HEK293T (cell line): ENCODE measurements at regions not wholly inside any gene's neighbourhood (a gene's known extent, or its start where the extent isn't known, plus 50 kb on each side); places are given as distances from the start of the nearest gene placed in this dataset.

ENCODE experiments used
- BHLHE40 ChIP-seq: fragments of 450-650 bp; IDR thresholded peaks from 2 replicates; pipeline ENCODE4 v1.6.1; 2016; ENCODE audit warnings: mild to moderate bottlenecking, moderate library complexity, borderline replicate concordance
- CTBP1 ChIP-seq: fragments of 450-650 bp; IDR thresholded peaks from 2 replicates; pipeline ENCODE4 v1.6.1; 2016; ENCODE audit warnings: borderline replicate concordance
- ELF4 ChIP-seq: fragments of 450-650 bp; IDR thresholded peaks from 2 replicates; pipeline ENCODE4 v1.6.1; 2017; ENCODE audit warnings: antibody characterized with exemption
- FOXM1 ChIP-seq: fragments of 450-650 bp; IDR thresholded peaks from 2 replicates; pipeline ENCODE4 v1.6.1; 2017; ENCODE audit warnings: mild to moderate bottlenecking, borderline replicate concordance
- L3MBTL2 ChIP-seq: fragments of 450-650 bp; conservative IDR thresholded peaks from 2 replicates; pipeline ENCODE4 v1.6.1; 2016; ENCODE audit warnings: mild to moderate bottlenecking
- NFRKB ChIP-seq: fragments of 450-650 bp; IDR thresholded peaks from 2 replicates; pipeline ENCODE4 v1.6.1; 2016; ENCODE audit warnings: mild to moderate bottlenecking, moderate library complexity
- SUZ12 ChIP-seq: fragments of 450-650 bp; IDR thresholded peaks from 2 replicates; pipeline ENCODE4 v1.6.1; 2016; ENCODE audit warnings: mild to moderate bottlenecking
- ZNF384 ChIP-seq: fragments of 450-650 bp; IDR thresholded peaks from 2 replicates; pipeline ENCODE4 v1.6.1; 2016
- TF ChIP-seq, protein P1 (sequence below): fragments of 450-650 bp; IDR thresholded peaks from 2 replicates; pipeline ENCODE4 v1.6.1; 2016

GRCh38 chr3:68234076-68234780, 579.8 kb upstream of the SUCLG2 start:
- no peak for TF ChIP-seq SUZ12
- TF ChIP-seq NFRKB = no peak
- no peak for TF ChIP-seq ELF4
- TF ChIP-seq L3MBTL2 = no peak
- TF ChIP-seq, protein P1, sequence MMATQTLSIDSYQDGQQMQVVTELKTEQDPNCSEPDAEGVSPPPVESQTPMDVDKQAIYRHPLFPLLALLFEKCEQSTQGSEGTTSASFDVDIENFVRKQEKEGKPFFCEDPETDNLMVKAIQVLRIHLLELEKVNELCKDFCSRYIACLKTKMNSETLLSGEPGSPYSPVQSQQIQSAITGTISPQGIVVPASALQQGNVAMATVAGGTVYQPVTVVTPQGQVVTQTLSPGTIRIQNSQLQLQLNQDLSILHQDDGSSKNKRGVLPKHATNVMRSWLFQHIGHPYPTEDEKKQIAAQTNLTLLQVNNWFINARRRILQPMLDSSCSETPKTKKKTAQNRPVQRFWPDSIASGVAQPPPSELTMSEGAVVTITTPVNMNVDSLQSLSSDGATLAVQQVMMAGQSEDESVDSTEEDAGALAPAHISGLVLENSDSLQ = no peak
- TF ChIP-seq CTBP1 = no peak
- TF ChIP-seq BHLHE40 = no peak
- no peak for TF ChIP-seq FOXM1
- no peak for TF ChIP-seq ZNF384
